HAP-1 (cell line): ENCODE measurements at regions not wholly inside any gene's neighbourhood (a gene's known extent, or its start where the extent isn't known, plus 50 kb on each side); places are given as distances from the start of the nearest gene placed in this dataset.
"Not testable (repeated sequence)": the region's sequence is repeated elsewhere in the genome, so short reads cannot be mapped to it uniquely, and the experiment has no call there.

Experiments
- DNase-seq, 2 experiments: peaks; one replicate each; pipeline ENCODE4 v3.0.0-alpha.2; 2016 to 2020; ENCODE audit warnings: low spot score in 2 of 2
- H3K27me3 ChIP-seq: fragments of 250-450 bp; sonication (Bioruptor Pico); 2 replicates; pipeline ENCODE4 v1.5.1; 2020; ENCODE audit warnings: low read depth, mild to moderate bottlenecking, moderate library complexity
- H3K36me3 ChIP-seq: fragments of 250-450 bp; sonication (Bioruptor Pico); replicated peaks from 2 replicates; pipeline ENCODE4 v1.5.1; 2020; ENCODE audit warnings: mild to moderate bottlenecking
- H3K4me1 ChIP-seq: fragments of 250-450 bp; sonication (Bioruptor Pico); 2 replicates; pipeline ENCODE4 v1.5.1; 2020; ENCODE audit warnings: mild to moderate bottlenecking
- H3K4me3 ChIP-seq: fragments of 250-450 bp; sonication (Bioruptor Pico); 2 replicates; pipeline ENCODE4 v1.5.1; 2020; ENCODE audit warnings: mild to moderate bottlenecking, moderate library complexity
- H3K9me3 ChIP-seq: fragments of 250-450 bp; sonication (Bioruptor Pico); 2 replicates; pipeline ENCODE4 v1.5.1; 2020; ENCODE audit warnings: mild to moderate bottlenecking, moderate library complexity
- in situ Hi-C: fragments of 300-500 bp; cut with MboI; formaldehyde crosslinking; loops from 3 replicates; pipeline ENCODE4 v1.14.3; 2020; ENCODE audit warnings: low sequenced_read_pairs, inconsistent platforms, mixed read lengths

GRCh38 chr19:27805848-27806247, 1407.1 kb downstream of the UQCRFS1 start:
- Histone ChIP-seq H3K27me3 (no peaks in the 10 kb centered on the region), H3K4me1 (no peaks in the 10 kb centered on the region), H3K9me3 (no peaks in the 10 kb centered on the region), H3K4me3 (no peak overlapping the region), H3K36me3 (no peaks in the 10 kb centered on the region)
- in situ Hi-C loops = no loop called here
- DNase-seq = no peak

GRCh38 chr19:27802293-27802692, 1410.7 kb downstream of the UQCRFS1 start:
- H3K9me3 ChIP-seq, H3K4me3 ChIP-seq, in situ Hi-C loops, H3K27me3 ChIP-seq, H3K36me3 ChIP-seq, H3K4me1 ChIP-seq: not testable (repeated sequence)
- DNase-seq = peak in 1 of 2 experiments; percentile 29

- H3K36me3 ChIP-seq = no peaks in the 10 kb centered on the region
- no peaks in the 10 kb centered on the region for H3K9me3 ChIP-seq
- H3K4me1 ChIP-seq = no peaks in the 10 kb centered on the region
- no peaks in the 10 kb centered on the region for H3K27me3 ChIP-seq
- DNase-seq = no peak
- no peak overlapping the region for H3K4me3 ChIP-seq
- in situ Hi-C loops = no loop called here
Observed at GRCh38 chr19:27796540-27796939, 1416.4 kb downstream of the UQCRFS1 start.

- no peaks in the 10 kb centered on the region for H3K9me3 ChIP-seq
- in situ Hi-C loops = no loop called here
- H3K36me3 ChIP-seq = no peaks in the 10 kb centered on the region
Observed at GRCh38 chr19:27796073-27796472, 1416.9 kb downstream of the UQCRFS1 start.

GRCh38 chr19:27795369-27795768, 1417.6 kb downstream of the UQCRFS1 start:
- in situ Hi-C loops = no loop called here
- no peak for DNase-seq
- no peaks in the 10 kb centered on the region for H3K9me3 ChIP-seq
- H3K27me3 ChIP-seq = no peaks in the 10 kb centered on the region
- no peak overlapping the region for H3K4me3 ChIP-seq
- no peaks in the 10 kb centered on the region for H3K4me1 ChIP-seq
- H3K36me3 ChIP-seq = no peaks in the 10 kb centered on the region

More at GRCh38 chr19:27796073-27796472, 1416.9 kb downstream of the UQCRFS1 start:
- no peak for DNase-seq
- no peaks in the 10 kb centered on the region for H3K27me3 ChIP-seq
- no peaks in the 10 kb centered on the region for H3K4me1 ChIP-seq
- no peak overlapping the region for H3K4me3 ChIP-seq

- H3K4me3 ChIP-seq = peak overlapping the region; percentile 60
- H3K9me3 ChIP-seq = no peaks in the 10 kb centered on the region
- H3K36me3 ChIP-seq = no peaks in the 10 kb centered on the region
- in situ Hi-C loops = no loop called here
- H3K27me3 ChIP-seq = no peaks in the 10 kb centered on the region
- DNase-seq = peak; percentile 5 to 44
- H3K4me1 ChIP-seq = no peaks in the 10 kb centered on the region
Observed at GRCh38 chr19:27794494-27795042, 1418.4 kb downstream of the UQCRFS1 start.

- Histone ChIP-seq H3K4me1 (no peaks in the 10 kb centered on the region), H3K9me3 (no peaks in the 10 kb centered on the region), H3K36me3 (no peaks in the 10 kb centered on the region), H3K27me3 (no peaks in the 10 kb centered on the region), H3K4me3 (peak overlapping the region; percentile 60)
- DNase-seq = peak; percentile 94
- in situ Hi-C loops = no loop called here
Observed at GRCh38 chr19:27793644-27794493, 1419.1 kb downstream of the UQCRFS1 start.

- Histone ChIP-seq H3K9me3 (no peaks in the 10 kb centered on the region), H3K4me3 (peak overlapping the region; percentile 60), H3K4me1 (no peaks in the 10 kb centered on the region), H3K27me3 (no peaks in the 10 kb centered on the region), H3K36me3 (no peaks in the 10 kb centered on the region)
- in situ Hi-C loops = no loop called here
- peak; percentile 91 to 93 for DNase-seq
Observed at GRCh38 chr19:27793128-27793643, 1419.8 kb downstream of the UQCRFS1 start.

- no peak for DNase-seq
- in situ Hi-C loops = no loop called here
- H3K27me3 ChIP-seq = no peaks in the 10 kb centered on the region
- H3K4me1 ChIP-seq = no peaks in the 10 kb centered on the region
- H3K4me3 ChIP-seq = peak overlapping the region; percentile 60
- no peaks in the 10 kb centered on the region for H3K9me3 ChIP-seq
- H3K36me3 ChIP-seq = no peaks in the 10 kb centered on the region
Observed at GRCh38 chr19:27792576-27793127, 1420.3 kb downstream of the UQCRFS1 start.

- Histone ChIP-seq H3K36me3 (no peaks in the 10 kb centered on the region; the same call in 1 of the 2 replicates), H3K4me3 (no peak overlapping the region), H3K9me3 (no peaks in the 10 kb centered on the region), H3K4me1 (no peaks in the 10 kb centered on the region), H3K27me3 (no peaks in the 10 kb centered on the region)
- in situ Hi-C loops = no loop called here
- no peak for DNase-seq
Observed at GRCh38 chr19:27780367-27781075, 1432.4 kb downstream of the UQCRFS1 start.

GRCh38 chr19:27779954-27780353, 1433.0 kb downstream of the UQCRFS1 start:
- Histone ChIP-seq H3K9me3 (no peaks in the 10 kb centered on the region), H3K36me3 (no peaks in the 10 kb centered on the region; the same call in 1 of the 2 replicates), H3K27me3 (no peaks in the 10 kb centered on the region), H3K4me3 (no peak overlapping the region), H3K4me1 (no peaks in the 10 kb centered on the region)
- in situ Hi-C loops = no loop called here
- DNase-seq = no peak

- Histone ChIP-seq H3K4me3 (no peak overlapping the region), H3K27me3 (no peaks in the 10 kb centered on the region), H3K36me3 (no peaks in the 10 kb centered on the region; the same call in 1 of the 2 replicates), H3K9me3 (no peaks in the 10 kb centered on the region), H3K4me1 (no peaks in the 10 kb centered on the region)
- DNase-seq = peak in 1 of 2 experiments; percentile 18
- in situ Hi-C loops = no loop called here
Observed at GRCh38 chr19:27777726-27778125, 1435.2 kb downstream of the UQCRFS1 start.

GRCh38 chr19:27777242-27777641, 1435.7 kb downstream of the UQCRFS1 start:
- in situ Hi-C loops = no loop called here
- Histone ChIP-seq H3K4me3 (no peak overlapping the region), H3K27me3 (no peaks in the 10 kb centered on the region), H3K9me3 (no peaks in the 10 kb centered on the region), H3K36me3 (no peaks in the 10 kb centered on the region; the same call in 1 of the 2 replicates), H3K4me1 (no peaks in the 10 kb centered on the region)
- no peak for DNase-seq
